Middle frontal gyrus (tissue), 1 donor: ENCODE measurements at regions not wholly inside any gene's neighbourhood (a gene's known extent, or its start where the extent isn't known, plus 50 kb on each side); places are given as distances from the start of the nearest gene placed in this dataset.
"Not testable (repeated sequence)": the region's sequence is repeated elsewhere in the genome, so short reads cannot be mapped to it uniquely, and the experiment has no call there.

Experiments
- DNase-seq: peaks from one replicate; pipeline ENCODE4 v3.0.0-alpha.2; 2015; ENCODE audit warnings: low spot score; ENCODE audit errors: extremely low spot score

GRCh38 chr6:115287467-115287866 is 773.2 kb downstream of the FRK start:
- no peak for DNase-seq

GRCh38 chr6:115276881-115277565 is 783.7 kb downstream of the FRK start:
- no peak for DNase-seq

- DNase-seq = no peak
Observed at GRCh38 chr6:115272311-115272710, 788.4 kb downstream of the FRK start.

GRCh38 chr6:115271434-115271833 is 789.3 kb downstream of the FRK start:
- no peak for DNase-seq

GRCh38 chr6:115270953-115271352 is 789.7 kb downstream of the FRK start:
- no peak for DNase-seq

GRCh38 chr6:115241373-115241772 is 819.3 kb downstream of the FRK start:
- DNase-seq = no peak

- no peak for DNase-seq
Observed at GRCh38 chr6:115221198-115221597, 839.5 kb downstream of the FRK start.

- no peak for DNase-seq
Observed at GRCh38 chr6:115220551-115221159, 840.0 kb downstream of the FRK start.

GRCh38 chr6:115219645-115220044 is 841.0 kb downstream of the FRK start:
- DNase-seq = no peak

- no peak for DNase-seq
Observed at GRCh38 chr6:115216835-115217234, 843.9 kb downstream of the FRK start.

GRCh38 chr6:115214283-115214682 is 846.4 kb downstream of the FRK start:
- DNase-seq = no peak

- no peak for DNase-seq
Observed at GRCh38 chr6:115203381-115203780, 857.3 kb downstream of the FRK start.

- DNase-seq = no peak
Observed at GRCh38 chr6:115194981-115195638, 852.3 kb upstream of the HS3ST5 start.

- no peak for DNase-seq
Observed at GRCh38 chr6:115191989-115192388, 849.2 kb upstream of the HS3ST5 start.

GRCh38 chr6:115190534-115190933 is 847.7 kb upstream of the HS3ST5 start:
- no peak for DNase-seq

GRCh38 chr6:115175456-115175855 is 832.6 kb upstream of the HS3ST5 start:
- DNase-seq = not testable (repeated sequence)

GRCh38 chr6:115165912-115166311 is 823.1 kb upstream of the HS3ST5 start:
- DNase-seq = not testable (repeated sequence)

- no peak for DNase-seq
Observed at GRCh38 chr6:115159733-115160132, 816.9 kb upstream of the HS3ST5 start.

GRCh38 chr6:115137910-115138309 is 795.1 kb upstream of the HS3ST5 start:
- no peak for DNase-seq

GRCh38 chr6:115133790-115134189 is 791.0 kb upstream of the HS3ST5 start:
- DNase-seq = no peak

- DNase-seq = no peak
Observed at GRCh38 chr6:115131709-115132490, 789.1 kb upstream of the HS3ST5 start.

GRCh38 chr6:115121513-115121912 is 778.7 kb upstream of the HS3ST5 start:
- not testable (repeated sequence) for DNase-seq
